Stimulated activated CD4-positive, alpha-beta T cell treated with anti-CD3 and anti-CD28 coated beads, Interleukin-2, amount 100 ng/mL, for 48 hours (primary cell): ENCODE measurements at regions not wholly inside any gene's neighbourhood (a gene's known extent, or its start where the extent isn't known, plus 50 kb on each side); places are given as distances from the start of the nearest gene placed in this dataset.
"Not testable (repeated sequence)": the region's sequence is repeated elsewhere in the genome, so short reads cannot be mapped to it uniquely, and the experiment has no call there.

Experiments used
- DNase-seq, 2 donors: peaks; one replicate each; pipeline ENCODE4 v3.0.0-alpha.2; 2020

GRCh38 chr4:38386005-38386551, 277.9 kb upstream of the KLF3 start:
- no peak for DNase-seq

GRCh38 chr4:38386654-38387188, 277.3 kb upstream of the KLF3 start:
- DNase-seq = no peak

GRCh38 chr4:38387348-38387747, 276.7 kb upstream of the KLF3 start:
- DNase-seq = no peak

GRCh38 chr4:38387819-38388218, 276.2 kb upstream of the KLF3 start:
- DNase-seq = no peak

GRCh38 chr4:38388907-38389306, 275.1 kb upstream of the KLF3 start:
- DNase-seq = not testable (repeated sequence)

GRCh38 chr4:38390969-38391545, 272.9 kb upstream of the KLF3 start:
- DNase-seq = no peak

GRCh38 chr4:38392223-38392855, 271.7 kb upstream of the KLF3 start:
- DNase-seq = no peak

- DNase-seq = no peak
Measured at GRCh38 chr4:38396091-38396490, 267.9 kb upstream of the KLF3 start.

GRCh38 chr4:38396845-38397547, 267.0 kb upstream of the KLF3 start:
- no peak for DNase-seq

- DNase-seq = no peak
Measured at GRCh38 chr4:38400946-38401345, 263.1 kb upstream of the KLF3 start.

GRCh38 chr4:38406243-38406642, 257.8 kb upstream of the KLF3 start:
- no peak for DNase-seq

- DNase-seq = no peak
Measured at GRCh38 chr4:38409852-38410251, 254.1 kb upstream of the KLF3 start.

- peak; percentile 7 for DNase-seq
Measured at GRCh38 chr4:38411092-38411491, 252.9 kb upstream of the KLF3 start.

- no peak for DNase-seq
Measured at GRCh38 chr4:38411981-38412536, 251.9 kb upstream of the KLF3 start.

- DNase-seq = no peak
Measured at GRCh38 chr4:38413524-38414341, 250.3 kb upstream of the KLF3 start.

GRCh38 chr4:38414410-38414809, 249.6 kb upstream of the KLF3 start:
- no peak for DNase-seq

GRCh38 chr4:38415682-38416081, 248.3 kb upstream of the KLF3 start:
- DNase-seq = no peak

GRCh38 chr4:38416450-38417014, 247.5 kb upstream of the KLF3 start:
- no peak for DNase-seq

- not testable (repeated sequence) for DNase-seq
Measured at GRCh38 chr4:38420254-38420653, 243.7 kb upstream of the KLF3 start.

- no peak for DNase-seq
Measured at GRCh38 chr4:38422850-38423249, 241.1 kb upstream of the KLF3 start.

- DNase-seq = no peak
Measured at GRCh38 chr4:38424151-38424871, 239.7 kb upstream of the KLF3 start.

GRCh38 chr4:38426532-38426931, 237.5 kb upstream of the KLF3 start:
- DNase-seq = no peak
